Caco-2 (cell line): ENCODE measurements at regions not wholly inside any gene's neighbourhood (a gene's known extent, or its start where the extent isn't known, plus 50 kb on each side); places are given as distances from the start of the nearest gene placed in this dataset.

Experiments used
- BruUV-seq: library from RNA; stranded (reverse); fragments of 400-500 nt; replicated peaks from 2 replicates; lab custom pipeline; 2021; lab: Mats Ljungman, UMichigan
- CTCF ChIA-PET: fragments of 300-600 bp; sonication (Branson Sonifier 250); formaldehyde crosslinking; loops from one replicate; lab custom pipeline; 2022; ENCODE audit warnings: antibody characterized with exemption; lab: Charles Lee
- POLR2A ChIA-PET: fragments of 300-600 bp; sonication (Branson Sonifier 250); formaldehyde crosslinking; loops from one replicate; lab custom pipeline; 2022; ENCODE audit warnings: antibody characterized with exemption; lab: Charles Lee
- DNase-seq, 2 experiments: peaks; one replicate each; pipeline versions ENCODE4 v3.0.0 to v3.0.0-alpha.2; 2020 to 2022
- H3K27me3 ChIP-seq: replicated peaks from 2 replicates; pipeline ENCODE4 v1.6.0; 2011; ENCODE audit warnings: low read length; ENCODE audit not compliant: control insufficient read depth, insufficient read depth
- H3K36me3 ChIP-seq: 2 replicates; pipeline ENCODE4 v1.5.1; 2011; ENCODE audit warnings: low read length; ENCODE audit not compliant: control insufficient read depth, insufficient read depth
- H3K4me1 ChIP-seq: fragments of 250-450 bp; sonication (Bioruptor Pico); 2 replicates; pipeline ENCODE4 v1.5.1; 2020; ENCODE audit warnings: mild to moderate bottlenecking
- H3K4me3 ChIP-seq: 2 replicates; pipeline ENCODE4 v1.5.1; 2011; ENCODE audit warnings: low read depth, mild to moderate bottlenecking, control low read depth, low read length
- H3K9me3 ChIP-seq: fragments of 250-450 bp; sonication (Bioruptor Pico); 2 replicates; pipeline ENCODE4 v1.5.1; 2020; ENCODE audit warnings: mild to moderate bottlenecking, moderate library complexity
- H3K27ac Mint-ChIP-seq: one replicate; pipeline ENCODE4 v1.8.0; 2022; ENCODE audit warnings: mixed read lengths; ENCODE audit not compliant: unreplicated experiment
- H3K27me3 Mint-ChIP-seq: one replicate; pipeline ENCODE4 v1.8.0; 2022; ENCODE audit warnings: mixed read lengths; ENCODE audit not compliant: insufficient read depth, unreplicated experiment
- H3K36me3 Mint-ChIP-seq: one replicate; pipeline ENCODE4 v1.8.0; 2022; ENCODE audit warnings: mild to moderate bottlenecking, mixed read lengths; ENCODE audit not compliant: insufficient read depth, unreplicated experiment
- H3K4me1 Mint-ChIP-seq: one replicate; pipeline ENCODE4 v1.8.0; 2022; ENCODE audit warnings: low read depth, mixed read lengths; ENCODE audit not compliant: unreplicated experiment
- H3K4me3 Mint-ChIP-seq: one replicate; pipeline ENCODE4 v1.8.0; 2022; ENCODE audit warnings: mild to moderate bottlenecking, moderate library complexity, mixed read lengths; ENCODE audit not compliant: unreplicated experiment
- H3K9me3 Mint-ChIP-seq: one replicate; pipeline ENCODE4 v1.8.0; 2022; ENCODE audit warnings: mixed read lengths; ENCODE audit not compliant: unreplicated experiment
- intact Hi-C: fragments of 100-400 bp; cut with micrococcal nuclease; formaldehyde crosslinking; loops from one replicate; pipeline ENCODE4 v1.10.0; 2022; ENCODE audit not compliant: unreplicated experiment
- TF ChIP-seq, protein P1 (sequence below), 2 experiments: fragments of 200-600 bp in 1 of 2; IDR thresholded peaks; 1 replicate in 1 of 2; 2 replicates in 1 of 2; pipeline versions ENCODE4 v1.5.1 to v1.8.0; 2011 to 2022; ENCODE audit warnings: antibody characterized with exemption in 1 of 2, control low read depth in 1 of 2, inconsistent platforms in 1 of 2, low read depth in 1 of 2, low read length in 1 of 2, mild to moderate bottlenecking in 1 of 2, moderate library complexity in 1 of 2; ENCODE audit not compliant: insufficient read depth in 1 of 2, severe bottlenecking in 1 of 2, unreplicated experiment in 1 of 2

DNA sequence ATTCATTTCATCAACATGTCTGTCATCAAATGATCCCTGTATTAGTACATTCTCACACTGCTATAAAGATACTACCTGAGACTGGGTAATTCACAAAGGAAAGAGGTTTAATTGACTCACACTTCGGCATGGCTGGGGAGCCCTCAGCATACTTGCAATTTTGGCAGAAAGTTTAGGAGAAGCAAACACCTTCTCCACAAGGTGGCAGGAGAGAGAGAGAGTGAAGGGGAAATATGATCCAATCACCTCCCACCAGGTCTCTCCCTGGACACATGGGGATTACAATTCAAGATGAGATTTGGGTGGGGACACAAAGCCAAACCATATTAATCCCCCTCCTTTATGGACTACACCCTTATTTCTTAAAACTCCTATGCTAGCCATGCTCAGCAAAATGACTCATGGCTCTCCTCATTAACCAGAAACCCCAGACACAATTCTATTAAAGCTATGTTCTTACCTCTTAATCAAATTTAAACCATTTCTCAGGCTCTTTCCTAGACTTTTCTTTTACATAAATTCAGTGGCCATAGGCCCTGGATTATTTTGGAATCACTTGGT, 932.3 kb downstream of the FLRT2 start:
- Mint-ChIP-seq H3K27me3 (peaks cover 6% of the 10 kb centered on the region), H3K4me1 (no peaks in the 10 kb centered on the region), H3K9me3 (no peaks in the 10 kb centered on the region), H3K36me3 (no peaks in the 10 kb centered on the region), H3K4me3 (no peak overlapping the region), H3K27ac (no peak overlapping the region)
- BruUV-seq: no TSS peak
- Histone ChIP-seq H3K27me3 (no peaks in the 10 kb centered on the region), H3K9me3 (no peaks in the 10 kb centered on the region), H3K4me3 (no peak overlapping the region), H3K36me3 (no peaks in the 10 kb centered on the region), H3K4me1 (no peaks in the 10 kb centered on the region)
- ChIA-PET POLR2A (no interaction called here), CTCF (no interaction called here)
- intact Hi-C loops: loop anchor here (1.0 kb wide), 3 partner anchors 192 to 604 kb away; no protein-coding TSS in a partner anchor
- TF ChIP-seq, protein P1, sequence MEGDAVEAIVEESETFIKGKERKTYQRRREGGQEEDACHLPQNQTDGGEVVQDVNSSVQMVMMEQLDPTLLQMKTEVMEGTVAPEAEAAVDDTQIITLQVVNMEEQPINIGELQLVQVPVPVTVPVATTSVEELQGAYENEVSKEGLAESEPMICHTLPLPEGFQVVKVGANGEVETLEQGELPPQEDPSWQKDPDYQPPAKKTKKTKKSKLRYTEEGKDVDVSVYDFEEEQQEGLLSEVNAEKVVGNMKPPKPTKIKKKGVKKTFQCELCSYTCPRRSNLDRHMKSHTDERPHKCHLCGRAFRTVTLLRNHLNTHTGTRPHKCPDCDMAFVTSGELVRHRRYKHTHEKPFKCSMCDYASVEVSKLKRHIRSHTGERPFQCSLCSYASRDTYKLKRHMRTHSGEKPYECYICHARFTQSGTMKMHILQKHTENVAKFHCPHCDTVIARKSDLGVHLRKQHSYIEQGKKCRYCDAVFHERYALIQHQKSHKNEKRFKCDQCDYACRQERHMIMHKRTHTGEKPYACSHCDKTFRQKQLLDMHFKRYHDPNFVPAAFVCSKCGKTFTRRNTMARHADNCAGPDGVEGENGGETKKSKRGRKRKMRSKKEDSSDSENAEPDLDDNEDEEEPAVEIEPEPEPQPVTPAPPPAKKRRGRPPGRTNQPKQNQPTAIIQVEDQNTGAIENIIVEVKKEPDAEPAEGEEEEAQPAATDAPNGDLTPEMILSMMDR (IDR thresholded peaks at IDR 0.05; ENCODE audit: insufficient read depth in 1 of 2, low read depth in 1 of 2, low read length in 1 of 2, severe bottlenecking in 1 of 2, unreplicated experiment in 1 of 2): peak; percentile 52 to 53
- DNase-seq: peak; percentile 32 to 53

DNA sequence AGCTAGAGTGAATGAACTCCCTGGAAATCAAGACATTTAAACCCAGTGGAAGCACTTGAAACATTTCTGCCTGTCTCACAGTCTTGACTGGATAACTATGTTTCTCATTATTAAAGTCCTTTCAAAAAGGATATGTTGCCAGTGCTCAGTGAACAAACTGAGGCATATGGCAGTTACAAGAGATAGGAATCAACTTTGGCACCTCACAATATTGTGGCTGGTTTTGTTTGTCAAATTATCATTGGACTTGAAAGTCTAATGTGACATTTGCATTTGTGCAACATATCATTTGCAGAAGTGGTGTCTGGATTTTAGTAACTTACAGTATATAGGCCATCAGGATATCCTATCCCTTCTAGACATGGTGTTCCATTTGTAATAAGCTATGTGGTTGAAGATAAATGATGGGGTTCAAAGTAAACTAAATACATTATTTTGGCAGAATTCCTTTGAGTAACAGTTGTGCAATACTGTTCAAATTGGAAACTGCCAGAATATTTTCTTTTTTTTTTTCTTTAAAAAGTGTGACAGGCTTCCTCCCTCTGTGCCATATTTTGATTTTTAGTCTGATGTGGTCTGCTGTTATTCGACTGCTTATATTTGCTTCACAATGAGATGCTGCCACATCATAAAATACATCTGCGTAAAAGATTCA, 927.7 kb downstream of the FLRT2 start:
- POLR2A ChIA-PET: no interaction called here

DNA sequence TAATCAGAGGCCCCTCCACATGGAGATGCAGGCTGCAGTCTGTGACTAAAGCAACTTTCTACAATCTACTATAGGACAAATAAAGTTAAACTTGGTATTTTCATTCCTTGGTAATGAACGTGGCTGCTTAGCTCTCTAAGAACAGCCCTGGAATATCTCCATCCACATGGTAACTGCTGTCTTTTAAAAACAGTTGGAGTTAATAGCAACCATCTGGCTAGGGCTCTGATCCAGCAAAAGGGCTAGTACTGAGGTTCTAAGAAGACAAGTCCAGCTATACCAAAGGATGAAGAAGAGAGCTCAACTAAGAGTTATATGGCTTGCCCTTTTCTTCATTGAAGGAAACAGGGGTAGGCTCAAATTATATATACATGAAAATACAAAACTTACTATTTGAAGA, 920.1 kb downstream of the FLRT2 start:
- peaks cover 8% of the 10 kb centered on the region for H3K27me3 Mint-ChIP-seq
- Histone ChIP-seq H3K4me1 (no peaks in the 10 kb centered on the region), H3K4me3 (no peak overlapping the region), H3K36me3 (no peaks in the 10 kb centered on the region), H3K9me3 (no peaks in the 10 kb centered on the region), H3K27me3 (no peaks in the 10 kb centered on the region)
- DNase-seq: no peak
- no peak overlapping the region for H3K4me3 Mint-ChIP-seq
- H3K27ac Mint-ChIP-seq: no peak overlapping the region
- intact Hi-C loops: no loop called here
- CTCF ChIA-PET: no interaction called here
- no TSS peak for BruUV-seq
- TF ChIP-seq, protein P1 (IDR thresholded peaks at IDR 0.05; ENCODE audit: insufficient read depth in 1 of 2, low read depth in 1 of 2, low read length in 1 of 2, severe bottlenecking in 1 of 2, unreplicated experiment in 1 of 2): no peak
- H3K4me1 Mint-ChIP-seq: no peaks in the 10 kb centered on the region
- H3K36me3 Mint-ChIP-seq: no peaks in the 10 kb centered on the region
- H3K9me3 Mint-ChIP-seq: no peaks in the 10 kb centered on the region
- POLR2A ChIA-PET: no interaction called here

More for the DNA sequence above, 927.7 kb downstream of the FLRT2 start:
- H3K27ac Mint-ChIP-seq: no peak overlapping the region
- no peaks in the 10 kb centered on the region for H3K4me1 Mint-ChIP-seq
- Histone ChIP-seq H3K36me3 (no peaks in the 10 kb centered on the region), H3K4me1 (no peaks in the 10 kb centered on the region), H3K27me3 (no peaks in the 10 kb centered on the region), H3K4me3 (no peak overlapping the region), H3K9me3 (no peaks in the 10 kb centered on the region)
- H3K27me3 Mint-ChIP-seq: peaks cover 6% of the 10 kb centered on the region
- TF ChIP-seq, protein P1 (IDR thresholded peaks at IDR 0.05; ENCODE audit: insufficient read depth in 1 of 2, low read depth in 1 of 2, low read length in 1 of 2, severe bottlenecking in 1 of 2, unreplicated experiment in 1 of 2): no peak
- H3K36me3 Mint-ChIP-seq: no peaks in the 10 kb centered on the region
- no TSS peak for BruUV-seq
- H3K9me3 Mint-ChIP-seq: no peaks in the 10 kb centered on the region
- H3K4me3 Mint-ChIP-seq: no peak overlapping the region
- intact Hi-C loops: no loop called here
- CTCF ChIA-PET: no interaction called here
- DNase-seq: no peak
